ENCODE measurements at regions not wholly inside any gene's neighbourhood (a gene's known extent, or its start where the extent isn't known, plus 50 kb on each side); places are given as distances from the start of the nearest gene placed in this dataset.
A peak's percentile ranks its signal among the peaks of the same experiment; 100 is the strongest.

- Histone ChIP-seq H3K4me3 (no peak overlapping the region), H3K4me1 (peaks cover 0 to 59% (median 19%) of the 10 kb centered on the region in 9 donors), H3K27ac (peak overlapping the region in 8 of 10 donors; percentile 57 to 94 (median 80)), H3K36me3 (no peaks in the 10 kb centered on the region), H3K9me3 (no peaks in the 10 kb centered on the region), H3K27me3 (no peaks in the 10 kb centered on the region)
- intact Hi-C loops (cut with DNase I), result loop anchor here in 1 of 10 donors (5.0 kb wide), 1 partner anchor 1611 kb away; no protein-coding TSS in a partner anchor
- WGBS, 2 donors, result 89 to 93% methylated on average over 5 of the region's 5 CpGs
- no peak for TF ChIP-seq CTCF (IDR thresholded peaks at IDR 0.05)
- DNase-seq (no peak), ATAC-seq (no peak)
These were observed 64.3 kb downstream of the IRX6 start for GRCh38 chr16:55388131-55388862.

GRCh38 chr16:55389426-55390073, 65.5 kb downstream of the IRX6 start:
- DNase-seq, result peak; percentile 49 to 56
- intact Hi-C loops (cut with DNase I), result loop anchor here in 2 of 10 donors (1.0 to 5.0 kb wide), 2 partner anchors 117 to 1612 kb away; no protein-coding TSS in a partner anchor
- 58 to 59% methylated on average over 9 of the region's 9 CpGs for WGBS, 2 donors

GRCh38 chr16:55390630-55391237, 66.7 kb downstream of the IRX6 start:
- Histone ChIP-seq H3K36me3 (no peaks in the 10 kb centered on the region), H3K27ac (peak overlapping the region in 9 of 10 donors; percentile 41 to 94 (median 80)), H3K4me3 (peak overlapping the region in 3 of 10 donors; percentile 11 to 23 (median 19)), H3K9me3 (no peaks in the 10 kb centered on the region), H3K27me3 (no peaks in the 10 kb centered on the region), H3K4me1 (peaks cover 0 to 51% (median 14%) of the 10 kb centered on the region in 9 donors)
- WGBS, 2 donors, result 67 to 68% methylated on average over 8 of the region's 8 CpGs
- no peak for DNase-seq
- intact Hi-C loops (cut with DNase I), result no loop called here
- TF ChIP-seq CTCF (IDR thresholded peaks at IDR 0.05), result no peak
- ATAC-seq, result peak in 6 of 8 donors; percentile 44 to 66 (median 56)

More at GRCh38 chr16:55389426-55390073, 65.5 kb downstream of the IRX6 start:
- Histone ChIP-seq H3K4me3 (peak overlapping the region in 2 of 10 donors; percentile 11 to 23), H3K4me1 (peaks cover 0 to 58% (median 14%) of the 10 kb centered on the region in 9 donors), H3K27ac (peak overlapping the region; percentile 31 to 94 (median 78)), H3K27me3 (no peaks in the 10 kb centered on the region), H3K9me3 (no peaks in the 10 kb centered on the region), H3K36me3 (no peaks in the 10 kb centered on the region)
- no peak for TF ChIP-seq CTCF (IDR thresholded peaks at IDR 0.05)
- ATAC-seq, result peak; percentile 52 to 87 (median 67)

GRCh38 chr16:55391760-55392375, 67.9 kb downstream of the IRX6 start:
- no peak overlapping the region for H3K4me3 ChIP-seq
- intact Hi-C loops (cut with DNase I), result no loop called here
- H3K27me3 ChIP-seq, result no peaks in the 10 kb centered on the region
- no peaks in the 10 kb centered on the region for H3K9me3 ChIP-seq
- H3K36me3 ChIP-seq, result no peaks in the 10 kb centered on the region
- WGBS, 2 donors, result 45 to 61% methylated on average over 2 of the region's 2 CpGs
- TF ChIP-seq CTCF (IDR thresholded peaks at IDR 0.05), result no peak
- peak overlapping the region in 8 of 10 donors; percentile 9 to 94 (median 80) for H3K27ac ChIP-seq
- H3K4me1 ChIP-seq, result peaks cover 0 to 47% (median 14%) of the 10 kb centered on the region in 9 donors
- no peak for DNase-seq
- ATAC-seq, result no peak
